Esophagus squamous epithelium (tissue), 5 donors: ENCODE measurements at regions not wholly inside any gene's neighbourhood (a gene's known extent, or its start where the extent isn't known, plus 50 kb on each side); places are given as distances from the start of the nearest gene placed in this dataset.

ENCODE experiments used
- DNase-seq: peaks from one replicate; lab custom pipeline; 2025; lab: John Stamatoyannopoulos, UW
- H3K27ac ChIP-seq, 4 donors: fragments of 200-600 bp; sonication (generic); one replicate each; pipeline ENCODE4 v1.5.1; 2016 to 2019; ENCODE audit warnings: mild to moderate bottlenecking in 1 of 4
- H3K27me3 ChIP-seq, 4 donors: fragments of 200-600 bp; sonication (generic); 1 replicate in 3 of 4; 2 replicates in 1 of 4; pipeline versions ENCODE4 v1.5.1 to v1.6.0; 2017 to 2021; ENCODE audit warnings: antibody characterized with exemption in 1 of 4
- H3K36me3 ChIP-seq, 3 donors: fragments of 200-600 bp; sonication (generic); one replicate each; pipeline ENCODE4 v1.5.1; 2016 to 2019
- H3K4me1 ChIP-seq, 3 donors: fragments of 200-600 bp; sonication (generic); one replicate each; pipeline ENCODE4 v1.5.1; 2017 to 2019
- H3K4me3 ChIP-seq, 4 donors: fragments of 200-600 bp; sonication (generic); 1 replicate in 3 of 4; 2 replicates in 1 of 4; pipeline ENCODE4 v1.5.1; 2016 to 2019; ENCODE audit warnings: mild to moderate bottlenecking in 2 of 4, moderate library complexity in 1 of 4
- H3K9me3 ChIP-seq, 3 donors: fragments of 200-600 bp; sonication (generic); one replicate each; pipeline ENCODE4 v1.5.1; 2016 to 2019
- POLR2A ChIP-seq, 4 donors: fragments of 450-650 bp; IDR thresholded peaks; one replicate each; pipeline ENCODE4 v1.6.1; 2017; ENCODE audit warnings: antibody characterized with exemption in 4 of 4, mild to moderate bottlenecking in 4 of 4, moderate library complexity in 3 of 4
- WGBS, 2 donors: methylation state at CpG; one replicate each; pipeline ENCODE4 v1.1.5; 2018; 5-methylcytosine and 5-hydroxymethylcytosine counted together
- intact Hi-C: fragments of 100-400 bp; cut with DNase I; formaldehyde crosslinking; loops from one replicate; pipeline ENCODE4 v1.15.0; 2022
- TF ChIP-seq, protein P1 (sequence below), 6 experiments: fragments of 450-650 bp in 4 of 6; fragments of 200-600 bp in 2 of 6; sonication (generic) in 2 of 6; IDR thresholded peaks; one replicate each; pipeline ENCODE4 v1.5.1; 2016 to 2019; ENCODE audit warnings: antibody characterized with exemption in 6 of 6, mild to moderate bottlenecking in 4 of 6, moderate library complexity in 4 of 6
- donor health status: DM: yes; HTN: yes; CAD: no.

GRCh38 chr2:129708221-129708967 lies 271.1 kb upstream of the RAB6C start:
- no peaks in the 10 kb centered on the region for H3K27me3 ChIP-seq
- no peak overlapping the region for H3K27ac ChIP-seq
- no peak for DNase-seq
- H3K4me1 ChIP-seq, result peaks cover 0 to 10% (median 0%) of the 10 kb centered on the region in 3 donors
- H3K4me3 ChIP-seq, result no peak overlapping the region
- H3K9me3 ChIP-seq, result no peaks in the 10 kb centered on the region
- intact Hi-C loops, result no loop called here
- H3K36me3 ChIP-seq, result no peaks in the 10 kb centered on the region
- WGBS, 2 donors, result 78% methylated on average over 5 to 7 of the region's 20 CpGs
- TF ChIP-seq POLR2A (IDR thresholded peaks at IDR 0.05), result no peak

- H3K36me3 ChIP-seq, result no peaks in the 10 kb centered on the region
These were observed 270.2 kb upstream of the RAB6C start for GRCh38 chr2:129709001-129709955.

DNA sequence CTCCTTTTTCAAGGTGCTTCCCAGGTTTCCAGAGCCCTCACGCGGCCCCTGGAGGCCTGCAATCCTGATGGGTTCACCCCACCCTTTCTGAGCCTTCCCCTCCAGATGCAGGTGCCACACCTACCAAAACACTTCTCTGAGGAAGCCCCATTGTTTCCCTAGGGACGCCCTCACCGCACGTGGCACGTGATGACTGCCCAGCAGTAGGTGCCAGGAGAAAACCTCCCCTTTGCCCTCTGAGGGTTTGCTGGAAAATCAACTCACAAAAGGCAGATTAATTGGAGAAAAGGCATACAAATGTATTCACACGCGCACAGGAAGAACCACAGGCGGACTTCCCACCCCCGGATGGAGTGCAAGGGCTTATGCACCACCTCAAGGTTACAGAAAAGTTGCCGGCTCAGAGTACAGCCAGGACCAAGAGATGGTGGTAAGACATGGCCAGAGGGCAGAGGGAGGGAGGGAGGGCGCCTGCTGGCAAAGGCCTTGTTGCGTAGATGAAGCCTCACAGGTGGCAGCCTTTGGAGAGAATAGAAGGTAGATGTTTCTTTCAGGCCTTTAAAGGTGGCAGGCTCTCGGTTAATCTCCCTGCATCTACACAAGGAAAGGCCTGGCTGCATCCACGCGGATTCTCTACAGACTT lies 269.4 kb upstream of the RAB6C start:
- H3K27me3 ChIP-seq, result no peaks in the 10 kb centered on the region
- WGBS, 2 donors, result 74 to 80% methylated on average over 11 to 16 of the region's 16 CpGs
- no peaks in the 10 kb centered on the region for H3K36me3 ChIP-seq
- no peaks in the 10 kb centered on the region for H3K9me3 ChIP-seq
- no peak for DNase-seq
- H3K4me1 ChIP-seq, result peaks cover 0 to 10% (median 0%) of the 10 kb centered on the region in 3 donors
- TF ChIP-seq, protein P1, sequence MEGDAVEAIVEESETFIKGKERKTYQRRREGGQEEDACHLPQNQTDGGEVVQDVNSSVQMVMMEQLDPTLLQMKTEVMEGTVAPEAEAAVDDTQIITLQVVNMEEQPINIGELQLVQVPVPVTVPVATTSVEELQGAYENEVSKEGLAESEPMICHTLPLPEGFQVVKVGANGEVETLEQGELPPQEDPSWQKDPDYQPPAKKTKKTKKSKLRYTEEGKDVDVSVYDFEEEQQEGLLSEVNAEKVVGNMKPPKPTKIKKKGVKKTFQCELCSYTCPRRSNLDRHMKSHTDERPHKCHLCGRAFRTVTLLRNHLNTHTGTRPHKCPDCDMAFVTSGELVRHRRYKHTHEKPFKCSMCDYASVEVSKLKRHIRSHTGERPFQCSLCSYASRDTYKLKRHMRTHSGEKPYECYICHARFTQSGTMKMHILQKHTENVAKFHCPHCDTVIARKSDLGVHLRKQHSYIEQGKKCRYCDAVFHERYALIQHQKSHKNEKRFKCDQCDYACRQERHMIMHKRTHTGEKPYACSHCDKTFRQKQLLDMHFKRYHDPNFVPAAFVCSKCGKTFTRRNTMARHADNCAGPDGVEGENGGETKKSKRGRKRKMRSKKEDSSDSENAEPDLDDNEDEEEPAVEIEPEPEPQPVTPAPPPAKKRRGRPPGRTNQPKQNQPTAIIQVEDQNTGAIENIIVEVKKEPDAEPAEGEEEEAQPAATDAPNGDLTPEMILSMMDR (IDR thresholded peaks at IDR 0.05), result no peak
- TF ChIP-seq POLR2A (IDR thresholded peaks at IDR 0.05), result no peak
- H3K27ac ChIP-seq, result no peak overlapping the region
- intact Hi-C loops, result no loop called here
- no peak overlapping the region for H3K4me3 ChIP-seq

More at GRCh38 chr2:129709001-129709955, 270.2 kb upstream of the RAB6C start:
- intact Hi-C loops, result no loop called here
- Histone ChIP-seq H3K9me3 (no peaks in the 10 kb centered on the region), H3K27ac (no peak overlapping the region), H3K27me3 (no peaks in the 10 kb centered on the region), H3K4me1 (peaks cover 0 to 10% (median 0%) of the 10 kb centered on the region in 3 donors), H3K4me3 (no peak overlapping the region)
- DNase-seq, result no peak
- TF ChIP-seq POLR2A (IDR thresholded peaks at IDR 0.05), result no peak
- TF ChIP-seq, protein P1 (IDR thresholded peaks at IDR 0.05), result no peak
- 71 to 75% methylated on average over 7 to 10 of the region's 13 CpGs for WGBS, 2 donors

GRCh38 chr2:129710670-129711495 lies 268.6 kb upstream of the RAB6C start:
- Histone ChIP-seq H3K4me3 (no peak overlapping the region), H3K27me3 (no peaks in the 10 kb centered on the region), H3K4me1 (peaks cover 0 to 15% (median 0%) of the 10 kb centered on the region in 3 donors), H3K36me3 (no peaks in the 10 kb centered on the region), H3K9me3 (no peaks in the 10 kb centered on the region), H3K27ac (no peak overlapping the region)
- TF ChIP-seq, protein P1 (IDR thresholded peaks at IDR 0.05), result no peak
- TF ChIP-seq POLR2A (IDR thresholded peaks at IDR 0.05), result no peak
- DNase-seq, result no peak
- intact Hi-C loops, result no loop called here
- 89 to 90% methylated on average over 17 to 26 of the region's 32 CpGs for WGBS, 2 donors
